Naive thymus-derived CD4-positive, alpha-beta T cell (primary cell): ENCODE measurements at regions not wholly inside any gene's neighbourhood (a gene's known extent, or its start where the extent isn't known, plus 50 kb on each side); places are given as distances from the start of the nearest gene placed in this dataset.
A peak's percentile ranks its signal among the peaks of the same experiment; 100 is the strongest.
"Not testable (repeated sequence)": the region's sequence is repeated elsewhere in the genome, so short reads cannot be mapped to it uniquely, and the experiment has no call there.

Experiments used
- ATAC-seq: fragments of 150-1000 bp; cut with Tn5 transposase; 2 replicates; pipeline ENCODE4 v1.10.0; 2021; ENCODE audit warnings: mild to moderate bottlenecking, moderate library complexity
- CTCF ChIA-PET: fragments of 350-600 bp; sonication (Branson Sonifier 250); formaldehyde crosslinking; loops from one replicate; lab custom pipeline; 2021; ENCODE audit warnings: antibody characterized with exemption; lab: Charles Lee
- POLR2A ChIA-PET: fragments of 350-600 bp; sonication (Branson Sonifier 250); formaldehyde crosslinking; loops from one replicate; lab custom pipeline; 2021; ENCODE audit warnings: antibody characterized with exemption, inconsistent platforms; lab: Charles Lee
- DNase-seq, 9 donors: peaks; one replicate each; pipeline versions ENCODE4 v3.0.0 to v3.0.0-alpha.2; 2020 to 2022; ENCODE audit warnings: mixed read lengths in 1 of 9
- H3K27ac ChIP-seq: one replicate; pipeline ENCODE4 v1.7.0; 2013; ENCODE audit warnings: mild to moderate bottlenecking, low read depth, low read length, moderate library complexity
- H3K27me3 ChIP-seq, 2 donors: one replicate each; pipeline ENCODE4 v1.7.0; 2013; ENCODE audit warnings: low read length in 2 of 2, mild to moderate bottlenecking in 2 of 2, moderate library complexity in 2 of 2; ENCODE audit not compliant: control insufficient read depth in 2 of 2, insufficient read depth in 2 of 2
- H3K36me3 ChIP-seq, 3 experiments: 1 replicate in 2 of 3; 2 replicates in 1 of 3; pipeline ENCODE4 v1.7.0; 2013; ENCODE audit warnings: low read length in 3 of 3, mild to moderate bottlenecking in 3 of 3, moderate library complexity in 1 of 3; ENCODE audit not compliant: insufficient read depth in 3 of 3, control insufficient read depth in 2 of 3
- H3K4me1 ChIP-seq, 2 donors: one replicate each; pipeline ENCODE4 v1.7.0; 2013; ENCODE audit warnings: low read length in 2 of 2, mild to moderate bottlenecking in 2 of 2, moderate library complexity in 1 of 2; ENCODE audit not compliant: control insufficient read depth in 2 of 2, insufficient read depth in 2 of 2
- H3K4me3 ChIP-seq: 2 replicates; pipeline ENCODE4 v1.7.0; 2013; ENCODE audit warnings: mild to moderate bottlenecking, low read length
- H3K9me3 ChIP-seq, 3 experiments: 1 replicate in 2 of 3; 2 replicates in 1 of 3; pipeline ENCODE4 v1.7.0; 2013; ENCODE audit warnings: low read length in 3 of 3; ENCODE audit not compliant: control insufficient read depth in 2 of 3
- H3K27ac Mint-ChIP-seq, 9 donors: one replicate each; pipeline ENCODE4 v1.8.0; 2020 to 2022; ENCODE audit warnings: mixed read lengths in 9 of 9, mild to moderate bottlenecking in 8 of 9, moderate library complexity in 5 of 9, inconsistent platforms in 2 of 9
- H3K27me3 Mint-ChIP-seq, 5 donors: one replicate each; pipeline ENCODE4 v1.8.0; 2021 to 2022; ENCODE audit warnings: mixed read lengths in 5 of 5, mild to moderate bottlenecking in 1 of 5
- H3K36me3 Mint-ChIP-seq, 5 donors: one replicate each; pipeline ENCODE4 v1.8.0; 2020 to 2022; ENCODE audit warnings: mixed read lengths in 5 of 5, mild to moderate bottlenecking in 3 of 5, inconsistent platforms in 1 of 5
- H3K4me1 Mint-ChIP-seq, 7 donors: one replicate each; pipeline ENCODE4 v1.8.0; 2020 to 2022; ENCODE audit warnings: mixed read lengths in 7 of 7, mild to moderate bottlenecking in 3 of 7, inconsistent platforms in 1 of 7
- H3K4me3 Mint-ChIP-seq, 10 donors: one replicate each; pipeline ENCODE4 v1.8.0; 2020 to 2022; ENCODE audit warnings: mild to moderate bottlenecking in 10 of 10, mixed read lengths in 10 of 10, moderate library complexity in 6 of 10, inconsistent platforms in 2 of 10
- H3K9me3 Mint-ChIP-seq, 11 donors: one replicate each; pipeline ENCODE4 v1.8.0; 2020 to 2022; ENCODE audit warnings: mixed read lengths in 11 of 11, mild to moderate bottlenecking in 4 of 11, inconsistent platforms in 1 of 11, moderate library complexity in 1 of 11
- intact Hi-C, 2 donors: fragments of 100-400 bp; cut with micrococcal nuclease; formaldehyde crosslinking; loops; one replicate each; pipeline ENCODE4 v1.15.1; 2023

- H3K4me3 ChIP-seq, CTCF ChIA-PET, POLR2A ChIA-PET, H3K36me3 Mint-ChIP-seq, H3K27me3 ChIP-seq, H3K4me1 ChIP-seq, DNase-seq, H3K9me3 ChIP-seq, H3K27me3 Mint-ChIP-seq, H3K4me3 Mint-ChIP-seq, intact Hi-C loops, ATAC-seq, H3K4me1 Mint-ChIP-seq, H3K27ac Mint-ChIP-seq, H3K9me3 Mint-ChIP-seq, H3K36me3 ChIP-seq, H3K27ac ChIP-seq: not testable (repeated sequence)
Measured at GRCh38 chr9:40097992-40098391, 742.5 kb downstream of the SPATA31A1 start.

- peak; percentile 81 for ATAC-seq
- H3K9me3 ChIP-seq, intact Hi-C loops, H3K27me3 ChIP-seq, H3K27ac ChIP-seq, H3K27me3 Mint-ChIP-seq, H3K36me3 Mint-ChIP-seq, H3K9me3 Mint-ChIP-seq, H3K4me1 Mint-ChIP-seq, POLR2A ChIA-PET, H3K36me3 ChIP-seq, CTCF ChIA-PET, H3K4me1 ChIP-seq: not testable (repeated sequence)
- peak overlapping the region; percentile 33 for H3K4me3 ChIP-seq
- peak in 8 of 9 donors; percentile 5 to 59 (median 28) for DNase-seq
- H3K4me3 Mint-ChIP-seq = peak overlapping the region; percentile 82 to 98 (median 86)
- H3K27ac Mint-ChIP-seq = peak overlapping the region in 8 of 9 donors; percentile 69 to 94 (median 80)
Measured at GRCh38 chr9:40106003-40106782, 750.7 kb downstream of the SPATA31A1 start.

DNA sequence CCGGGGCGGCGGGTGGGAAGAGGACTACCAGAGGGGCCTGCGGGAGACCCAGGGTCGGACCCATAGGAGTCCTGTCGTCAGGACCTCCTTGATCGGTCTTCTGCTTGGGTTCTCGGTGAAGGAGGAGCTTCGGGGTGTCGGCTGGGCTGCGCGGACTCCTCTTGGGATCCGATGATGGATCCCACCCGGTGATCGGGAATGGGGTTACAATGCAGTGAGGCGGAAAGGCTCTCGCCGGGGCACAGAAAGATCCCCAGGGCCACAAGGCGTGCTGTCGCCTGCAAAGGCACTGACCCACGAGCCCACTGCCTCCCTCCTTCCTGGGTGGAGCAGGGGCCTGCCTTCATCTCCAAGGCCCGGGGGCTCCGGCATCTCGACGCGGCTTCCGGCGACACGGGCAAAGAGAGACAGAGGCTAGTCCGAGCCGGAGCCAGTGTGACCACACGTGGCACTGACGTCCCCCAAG is 751.3 kb downstream of the SPATA31A1 start:
- H3K4me3 ChIP-seq, H3K4me1 Mint-ChIP-seq, H3K27me3 Mint-ChIP-seq, CTCF ChIA-PET, POLR2A ChIA-PET, H3K27ac Mint-ChIP-seq, ATAC-seq, H3K36me3 ChIP-seq, H3K4me1 ChIP-seq, intact Hi-C loops, H3K9me3 ChIP-seq, H3K27ac ChIP-seq, H3K9me3 Mint-ChIP-seq, H3K27me3 ChIP-seq, H3K36me3 Mint-ChIP-seq: not testable (repeated sequence)
- peak in 2 of 9 donors; percentile 24 to 52 for DNase-seq
- H3K4me3 Mint-ChIP-seq = peak overlapping the region in 2 of 10 donors; percentile 35 to 98

DNA sequence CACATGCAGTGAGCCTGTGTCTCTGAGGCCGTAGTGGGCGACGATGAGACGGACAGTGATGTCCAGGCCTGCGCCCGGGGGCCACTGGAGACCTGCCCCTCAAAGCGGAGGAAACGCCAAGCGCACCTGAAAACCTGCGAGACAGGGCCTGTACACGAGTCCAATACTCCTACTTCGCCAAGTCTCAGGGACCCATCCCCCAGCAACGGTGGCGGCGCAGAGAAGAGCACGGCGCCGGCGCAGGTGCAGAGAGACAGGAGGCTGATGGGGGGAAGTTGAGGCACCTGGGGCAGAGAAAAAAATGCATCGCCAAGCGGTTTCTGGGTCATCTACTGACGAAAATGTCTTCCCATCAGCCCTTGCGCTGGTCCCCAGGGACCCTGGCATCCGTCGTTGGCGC is 751.8 kb downstream of the SPATA31A1 start:
- H3K4me1 ChIP-seq, H3K36me3 Mint-ChIP-seq, H3K27ac ChIP-seq, H3K27me3 ChIP-seq, intact Hi-C loops, ATAC-seq, H3K9me3 Mint-ChIP-seq, H3K27me3 Mint-ChIP-seq, H3K9me3 ChIP-seq, POLR2A ChIA-PET, H3K36me3 ChIP-seq, H3K4me3 ChIP-seq, H3K4me1 Mint-ChIP-seq, CTCF ChIA-PET: not testable (repeated sequence)
- Mint-ChIP-seq H3K27ac (peak overlapping the region in 1 of 9 donors; percentile 49), H3K4me3 (peak overlapping the region in 2 of 10 donors; percentile 35 to 49)
- DNase-seq = peak in 1 of 9 donors; percentile 4

DNA sequence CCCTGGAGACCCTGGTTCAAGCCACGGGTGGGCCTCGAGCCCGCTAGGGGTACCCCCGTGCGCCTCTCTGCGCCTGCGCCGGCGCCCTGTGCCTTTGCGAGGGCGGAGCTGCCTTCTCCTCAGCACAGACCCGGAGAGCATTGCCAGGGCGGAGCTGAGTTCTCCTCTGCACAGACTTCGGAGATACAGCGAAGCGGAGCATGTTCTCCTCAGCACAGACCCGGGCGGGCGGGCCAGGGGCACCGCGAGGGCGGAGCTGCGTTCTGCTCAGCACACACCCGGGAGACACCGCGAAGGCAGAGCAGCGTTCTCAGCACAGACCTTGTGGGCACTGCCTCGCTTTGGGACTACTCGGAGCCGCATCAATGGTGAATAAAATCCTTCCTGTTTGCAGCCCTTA is 753.0 kb downstream of the SPATA31A1 start:
- H3K27ac ChIP-seq, H3K9me3 ChIP-seq, H3K4me3 Mint-ChIP-seq, POLR2A ChIA-PET, H3K27ac Mint-ChIP-seq, H3K36me3 ChIP-seq, H3K36me3 Mint-ChIP-seq, intact Hi-C loops, H3K4me1 Mint-ChIP-seq, CTCF ChIA-PET, H3K4me3 ChIP-seq, H3K27me3 ChIP-seq, H3K4me1 ChIP-seq, H3K27me3 Mint-ChIP-seq, H3K9me3 Mint-ChIP-seq: not testable (repeated sequence)
- DNase-seq = peak in 3 of 9 donors; percentile 12 to 33 (median 22)
- peak; percentile 38 for ATAC-seq

- POLR2A ChIA-PET, H3K36me3 Mint-ChIP-seq: not testable (repeated sequence)
Measured at GRCh38 chr9:40110751-40111150, 755.3 kb downstream of the SPATA31A1 start.

GRCh38 chr9:40111571-40111970 is 756.1 kb downstream of the SPATA31A1 start:
- H3K27ac ChIP-seq, H3K27me3 ChIP-seq, ATAC-seq, H3K4me1 Mint-ChIP-seq, H3K27ac Mint-ChIP-seq, POLR2A ChIA-PET, CTCF ChIA-PET, H3K9me3 ChIP-seq, H3K4me3 Mint-ChIP-seq, intact Hi-C loops, H3K4me1 ChIP-seq, H3K9me3 Mint-ChIP-seq, H3K4me3 ChIP-seq, H3K36me3 Mint-ChIP-seq, H3K36me3 ChIP-seq, H3K27me3 Mint-ChIP-seq: not testable (repeated sequence)
- DNase-seq = peak in 1 of 9 donors; percentile 1

More at GRCh38 chr9:40110751-40111150, 755.3 kb downstream of the SPATA31A1 start:
- H3K9me3 Mint-ChIP-seq, H3K36me3 ChIP-seq, H3K9me3 ChIP-seq, H3K27me3 ChIP-seq, intact Hi-C loops, H3K27me3 Mint-ChIP-seq, ATAC-seq, H3K27ac Mint-ChIP-seq, H3K4me3 ChIP-seq, H3K27ac ChIP-seq, H3K4me1 Mint-ChIP-seq, CTCF ChIA-PET, H3K4me1 ChIP-seq: not testable (repeated sequence)
- peak overlapping the region in 3 of 10 donors; percentile 26 to 72 (median 54) for H3K4me3 Mint-ChIP-seq
- peak in 2 of 9 donors; percentile 7 for DNase-seq
